ENCODE measurements at regions not wholly inside any gene's neighbourhood (a gene's known extent, or its start where the extent isn't known, plus 50 kb on each side); places are given as distances from the start of the nearest gene placed in this dataset.

DNA sequence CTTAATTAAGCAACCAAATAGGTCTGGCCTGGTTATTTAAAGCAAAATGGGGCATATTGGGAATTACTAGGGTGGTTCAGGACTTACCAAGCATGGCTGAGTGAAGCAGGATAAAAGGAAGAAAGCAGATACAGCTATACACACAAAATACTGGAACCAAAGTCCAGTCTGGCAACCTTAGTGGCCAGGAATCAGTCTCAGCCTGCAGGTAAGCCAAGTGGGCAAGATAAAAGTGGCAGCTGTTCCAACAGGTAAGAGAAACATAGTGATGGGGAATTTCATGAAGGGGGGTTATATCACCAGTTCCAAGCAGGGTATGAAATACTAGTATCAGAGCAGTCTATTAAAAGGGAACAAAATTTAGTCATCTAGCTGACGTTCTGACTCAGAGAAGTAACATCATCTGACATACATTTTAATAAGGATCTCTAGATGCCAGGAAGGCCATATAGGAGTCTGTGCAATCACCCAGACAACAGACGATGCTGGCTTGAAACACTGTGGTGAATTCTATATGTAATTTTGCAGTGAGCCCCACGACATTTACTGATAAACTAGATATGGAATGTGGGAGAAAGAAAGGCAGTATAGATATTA, 292.1 kb upstream of the HSF2 start:
- Histone ChIP-seq H4K20me1 (ENCODE audit: control insufficient read depth, insufficient read depth, low read depth, low read length) (no peaks in the 10 kb centered on the region), H3K36me3 (ENCODE audit: control insufficient read depth, low read length) (no peaks in the 10 kb centered on the region), H3K27ac (ENCODE audit: low read depth, low read length) (no peak overlapping the region), H3K27me3 (ENCODE audit: control insufficient read depth, low read length) (no peaks in the 10 kb centered on the region), H3K79me2 (ENCODE audit: control insufficient read depth, low read length) (no peaks in the 10 kb centered on the region), H3K9me3 (ENCODE audit: control insufficient read depth, insufficient read depth, low read length) (no peaks in the 10 kb centered on the region), H3K4me1 (ENCODE audit: control insufficient read depth, low read length) (no peaks in the 10 kb centered on the region), H3K9me2 (replicated peaks; ENCODE audit: control insufficient read depth, low read length) (no peaks in the 10 kb centered on the region), H3K4me2 (ENCODE audit: low read length) (no peak overlapping the region), H3F3A (ENCODE audit: control insufficient read depth, insufficient read depth) (no peaks in the 10 kb centered on the region), H3K4me3 (ENCODE audit: low read length) (no peak overlapping the region)
- TF ChIP-seq EZH2phosphoT487 (IDR thresholded peaks at IDR 0.05; ENCODE audit: borderline replicate concordance, low read length) = no peak
- TF ChIP-seq, protein P1, sequence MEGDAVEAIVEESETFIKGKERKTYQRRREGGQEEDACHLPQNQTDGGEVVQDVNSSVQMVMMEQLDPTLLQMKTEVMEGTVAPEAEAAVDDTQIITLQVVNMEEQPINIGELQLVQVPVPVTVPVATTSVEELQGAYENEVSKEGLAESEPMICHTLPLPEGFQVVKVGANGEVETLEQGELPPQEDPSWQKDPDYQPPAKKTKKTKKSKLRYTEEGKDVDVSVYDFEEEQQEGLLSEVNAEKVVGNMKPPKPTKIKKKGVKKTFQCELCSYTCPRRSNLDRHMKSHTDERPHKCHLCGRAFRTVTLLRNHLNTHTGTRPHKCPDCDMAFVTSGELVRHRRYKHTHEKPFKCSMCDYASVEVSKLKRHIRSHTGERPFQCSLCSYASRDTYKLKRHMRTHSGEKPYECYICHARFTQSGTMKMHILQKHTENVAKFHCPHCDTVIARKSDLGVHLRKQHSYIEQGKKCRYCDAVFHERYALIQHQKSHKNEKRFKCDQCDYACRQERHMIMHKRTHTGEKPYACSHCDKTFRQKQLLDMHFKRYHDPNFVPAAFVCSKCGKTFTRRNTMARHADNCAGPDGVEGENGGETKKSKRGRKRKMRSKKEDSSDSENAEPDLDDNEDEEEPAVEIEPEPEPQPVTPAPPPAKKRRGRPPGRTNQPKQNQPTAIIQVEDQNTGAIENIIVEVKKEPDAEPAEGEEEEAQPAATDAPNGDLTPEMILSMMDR (IDR thresholded peaks at IDR 0.05; ENCODE audit: low read depth, low read length, poor library complexity, severe bottlenecking) = no peak

DNA sequence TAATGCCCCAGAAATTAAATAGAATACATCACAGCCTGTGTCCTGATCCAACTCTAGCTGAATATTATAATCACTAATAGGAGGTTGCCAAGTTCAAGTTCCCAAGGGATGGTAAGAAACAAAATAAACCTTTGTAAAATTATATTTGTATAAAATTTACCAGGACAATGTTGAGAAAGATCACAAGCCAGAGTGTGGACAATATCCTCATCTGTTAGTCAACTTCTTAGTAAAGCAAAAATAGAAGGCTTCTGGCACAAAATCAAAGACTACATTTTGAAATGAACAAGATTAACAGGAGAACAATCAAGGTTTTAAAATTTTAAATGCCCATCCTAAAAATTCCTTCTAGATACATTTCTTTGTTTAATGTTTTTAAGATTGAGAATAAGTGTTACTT, 290.4 kb upstream of the HSF2 start:
- Histone ChIP-seq H3K4me3 (ENCODE audit: low read length) (no peak overlapping the region), H3K79me2 (ENCODE audit: control insufficient read depth, low read length) (no peaks in the 10 kb centered on the region), H3K9me2 (replicated peaks; ENCODE audit: control insufficient read depth, low read length) (no peaks in the 10 kb centered on the region), H3K27ac (ENCODE audit: low read depth, low read length) (no peak overlapping the region), H4K20me1 (ENCODE audit: control insufficient read depth, insufficient read depth, low read depth, low read length) (no peaks in the 10 kb centered on the region), H3K36me3 (ENCODE audit: control insufficient read depth, low read length) (no peaks in the 10 kb centered on the region), H3K9me3 (ENCODE audit: control insufficient read depth, insufficient read depth, low read length) (no peaks in the 10 kb centered on the region), H3K4me2 (ENCODE audit: low read length) (no peak overlapping the region), H3K27me3 (ENCODE audit: control insufficient read depth, low read length) (no peaks in the 10 kb centered on the region), H3F3A (ENCODE audit: control insufficient read depth, insufficient read depth) (no peaks in the 10 kb centered on the region), H3K4me1 (ENCODE audit: control insufficient read depth, low read length) (no peaks in the 10 kb centered on the region)
- TF ChIP-seq, protein P1 (IDR thresholded peaks at IDR 0.05; ENCODE audit: low read depth, low read length, poor library complexity, severe bottlenecking) = no peak
- TF ChIP-seq EZH2phosphoT487 (IDR thresholded peaks at IDR 0.05; ENCODE audit: borderline replicate concordance, low read length) = no peak

DNA sequence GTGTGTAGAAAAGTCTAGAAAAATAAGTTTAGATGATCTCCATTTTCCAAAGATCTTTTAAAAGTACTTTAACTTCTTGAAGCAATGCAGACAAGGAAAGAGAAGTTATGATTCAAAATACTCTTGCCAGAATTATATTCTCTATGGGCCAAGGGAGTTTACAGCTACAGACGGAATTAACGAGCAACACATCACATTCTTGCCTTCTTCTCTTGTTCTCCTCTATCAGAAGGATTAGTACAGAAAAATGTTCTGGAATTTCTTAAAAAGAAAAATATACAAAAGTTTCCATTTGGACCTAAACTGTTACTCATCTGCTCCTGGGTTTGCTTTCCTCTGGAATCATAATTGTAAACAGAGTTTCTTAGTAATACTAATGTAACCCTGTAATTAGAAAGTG, 284.7 kb upstream of the HSF2 start:
- Histone ChIP-seq H3K9me3 (ENCODE audit: control insufficient read depth, insufficient read depth, low read length) (no peaks in the 10 kb centered on the region), H3K79me2 (ENCODE audit: control insufficient read depth, low read length) (no peaks in the 10 kb centered on the region), H4K20me1 (ENCODE audit: control insufficient read depth, insufficient read depth, low read depth, low read length) (no peaks in the 10 kb centered on the region), H3K27ac (ENCODE audit: low read depth, low read length) (no peak overlapping the region), H3K4me2 (ENCODE audit: low read length) (no peak overlapping the region), H3K27me3 (ENCODE audit: control insufficient read depth, low read length) (no peaks in the 10 kb centered on the region), H3F3A (ENCODE audit: control insufficient read depth, insufficient read depth) (no peaks in the 10 kb centered on the region), H3K36me3 (ENCODE audit: control insufficient read depth, low read length) (no peaks in the 10 kb centered on the region), H3K4me1 (ENCODE audit: control insufficient read depth, low read length) (no peaks in the 10 kb centered on the region), H3K9me2 (replicated peaks; ENCODE audit: control insufficient read depth, low read length) (no peaks in the 10 kb centered on the region), H3K4me3 (ENCODE audit: low read length) (no peak overlapping the region)
- no peak for TF ChIP-seq EZH2phosphoT487 (IDR thresholded peaks at IDR 0.05; ENCODE audit: borderline replicate concordance, low read length)
- TF ChIP-seq, protein P1 (IDR thresholded peaks at IDR 0.05; ENCODE audit: low read depth, low read length, poor library complexity, severe bottlenecking) = no peak

Data from DOHH2 (cell line).